ENCODE measurements at regions not wholly inside any gene's neighbourhood (a gene's known extent, or its start where the extent isn't known, plus 50 kb on each side); places are given as distances from the start of the nearest gene placed in this dataset.

- Histone ChIP-seq H3K27ac (ENCODE audit: extremely low read depth, low read depth, low read length) (no peak overlapping the region), H3K9me1 (ENCODE audit: control insufficient read depth, insufficient read depth, low read length) (no peaks in the 10 kb centered on the region), H3K27me3 (ENCODE audit: control insufficient read depth in 2 of 2, insufficient read depth in 2 of 2, low read length in 2 of 2) (peaks cover 17 to 89% of the 10 kb centered on the region in 2 experiments), H3K4me2 (ENCODE audit: insufficient read depth, low read length) (no peak overlapping the region), H4K20me1 (replicated peaks; ENCODE audit: control insufficient read depth, insufficient read depth, low read length) (no peaks in the 10 kb centered on the region), H2AFZ (ENCODE audit: low read depth, low read length) (no peak overlapping the region), H3K4me3 (no peak overlapping the region), H3K4me1 (replicated peaks in 1 of 2; ENCODE audit: control insufficient read depth in 2 of 2, insufficient read depth in 2 of 2, low read length in 2 of 2) (peaks cover 0 to 4% of the 10 kb centered on the region in 2 experiments; a peak in 1 of 5 replicates), H3K9me3 (replicated peaks; ENCODE audit: control insufficient read depth, insufficient read depth, low read depth, low read length) (no peaks in the 10 kb centered on the region), H3K79me2 (ENCODE audit: control insufficient read depth, insufficient read depth, low read length) (no peaks in the 10 kb centered on the region), H3K36me3 (ENCODE audit: control insufficient read depth, insufficient read depth, low read length) (no peaks in the 10 kb centered on the region), H3K9ac (ENCODE audit: insufficient read depth in 1 of 2, low read depth in 2 of 2, low read length in 2 of 2) (no peak overlapping the region; a peak in 1 of 4 replicates)
- intact Hi-C loops (cut with micrococcal nuclease) (no loop called here), in situ Hi-C loops (cut with MboI) (no loop called here)
- POLR2A ChIA-PET = no interaction called here
- TF ChIP-seq ZNF3 (CRISPR knock-in tag; IDR thresholded peaks at IDR 0.05) (no peak), CEBPZ (IDR thresholded peaks at IDR 0.05; ENCODE audit: borderline replicate concordance, low read depth, low read length) (no peak), ZNF140 (CRISPR knock-in tag; IDR thresholded peaks at IDR 0.05) (no peak), KLF13 (tag; IDR thresholded peaks at IDR 0.05; ENCODE audit: borderline replicate concordance, low read depth) (no peak), ZNF124 (CRISPR knock-in tag; IDR thresholded peaks at IDR 0.05) (no peak)
- 0% methylated on average over 10 of the region's 10 CpGs for WGBS (ENCODE audit: insufficient coverage, low coverage, missing lambda C conversion rate)
- no peak for DNase-seq (ENCODE audit: extremely low read depth in 1 of 4, low spot score in 3 of 4)
- ATAC-seq = no peak
- no peak for FAIRE-seq
- CTCF ChIA-PET (ENCODE audit: low intra/inter-chr PET ratio) = no interaction called here
- no TSS peak for BruUV-seq (replicated peaks)
These were observed 54.9 kb upstream of the HS6ST1 start for GRCh38 chr2:128373451-128374000.
